Glutamatergic neuron (in vitro differentiated cells): ENCODE measurements at regions not wholly inside any gene's neighbourhood (a gene's known extent, or its start where the extent isn't known, plus 50 kb on each side); places are given as distances from the start of the nearest gene placed in this dataset.

Experiments used
- DNase-seq: peaks from one replicate; pipeline ENCODE4 v3.0.0; 2022
- H3K27ac Mint-ChIP-seq: one replicate; pipeline ENCODE4 v1.8.0; 2020; ENCODE audit warnings: mild to moderate bottlenecking, mixed read lengths, inconsistent platforms; ENCODE audit not compliant: unreplicated experiment
- H3K27me3 Mint-ChIP-seq: one replicate; pipeline ENCODE4 v1.8.0; 2020; ENCODE audit warnings: mild to moderate bottlenecking, moderate library complexity, mixed read lengths, inconsistent platforms; ENCODE audit not compliant: unreplicated experiment
- H3K36me3 Mint-ChIP-seq: one replicate; pipeline ENCODE4 v1.8.0; 2020; ENCODE audit warnings: mild to moderate bottlenecking, mixed read lengths, inconsistent platforms; ENCODE audit not compliant: unreplicated experiment
- H3K4me1 Mint-ChIP-seq: one replicate; pipeline ENCODE4 v1.8.0; 2020; ENCODE audit warnings: mild to moderate bottlenecking, low read depth, mixed read lengths, inconsistent platforms; ENCODE audit not compliant: unreplicated experiment
- H3K4me3 Mint-ChIP-seq: one replicate; pipeline ENCODE4 v1.8.0; 2020; ENCODE audit warnings: mild to moderate bottlenecking, mixed read lengths, inconsistent platforms; ENCODE audit not compliant: unreplicated experiment
- H3K9me3 Mint-ChIP-seq: one replicate; pipeline ENCODE4 v1.8.0; 2020; ENCODE audit warnings: mild to moderate bottlenecking, moderate library complexity, mixed read lengths, inconsistent platforms; ENCODE audit not compliant: unreplicated experiment
- TF ChIP-seq, protein P1 (sequence below): fragments of 200-600 bp; sonication (generic); IDR thresholded peaks from one replicate; pipeline ENCODE4 v1.5.0; 2021; ENCODE audit not compliant: partially characterized antibody, unreplicated experiment

DNA sequence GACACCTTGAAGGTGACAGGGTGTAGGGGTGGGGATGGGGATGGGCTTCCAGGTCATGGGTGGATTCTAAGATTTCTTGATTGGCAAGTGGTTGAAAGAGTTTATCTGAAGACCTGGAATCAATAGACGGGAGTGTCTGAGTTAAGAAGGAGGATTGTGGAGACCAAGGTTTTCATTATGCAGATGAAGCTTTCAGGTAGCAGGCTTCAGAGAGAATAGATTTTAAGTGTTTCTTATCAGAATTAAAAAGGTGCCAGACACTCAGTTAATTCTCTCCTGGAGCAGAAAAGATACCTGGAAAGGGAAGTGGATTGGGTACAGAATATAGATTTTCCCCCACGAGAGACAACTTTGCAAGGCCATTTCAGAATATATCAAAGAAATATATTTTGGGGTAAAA lies 211.7 kb upstream of the PRICKLE1 start:
- no peak for DNase-seq
- TF ChIP-seq, protein P1, sequence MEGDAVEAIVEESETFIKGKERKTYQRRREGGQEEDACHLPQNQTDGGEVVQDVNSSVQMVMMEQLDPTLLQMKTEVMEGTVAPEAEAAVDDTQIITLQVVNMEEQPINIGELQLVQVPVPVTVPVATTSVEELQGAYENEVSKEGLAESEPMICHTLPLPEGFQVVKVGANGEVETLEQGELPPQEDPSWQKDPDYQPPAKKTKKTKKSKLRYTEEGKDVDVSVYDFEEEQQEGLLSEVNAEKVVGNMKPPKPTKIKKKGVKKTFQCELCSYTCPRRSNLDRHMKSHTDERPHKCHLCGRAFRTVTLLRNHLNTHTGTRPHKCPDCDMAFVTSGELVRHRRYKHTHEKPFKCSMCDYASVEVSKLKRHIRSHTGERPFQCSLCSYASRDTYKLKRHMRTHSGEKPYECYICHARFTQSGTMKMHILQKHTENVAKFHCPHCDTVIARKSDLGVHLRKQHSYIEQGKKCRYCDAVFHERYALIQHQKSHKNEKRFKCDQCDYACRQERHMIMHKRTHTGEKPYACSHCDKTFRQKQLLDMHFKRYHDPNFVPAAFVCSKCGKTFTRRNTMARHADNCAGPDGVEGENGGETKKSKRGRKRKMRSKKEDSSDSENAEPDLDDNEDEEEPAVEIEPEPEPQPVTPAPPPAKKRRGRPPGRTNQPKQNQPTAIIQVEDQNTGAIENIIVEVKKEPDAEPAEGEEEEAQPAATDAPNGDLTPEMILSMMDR = no peak
- Mint-ChIP-seq H3K4me1 (no peaks in the 10 kb centered on the region), H3K9me3 (peaks cover 2% of the 10 kb centered on the region), H3K4me3 (no peak overlapping the region), H3K27me3 (no peaks in the 10 kb centered on the region), H3K27ac (no peak overlapping the region), H3K36me3 (no peaks in the 10 kb centered on the region)

DNA sequence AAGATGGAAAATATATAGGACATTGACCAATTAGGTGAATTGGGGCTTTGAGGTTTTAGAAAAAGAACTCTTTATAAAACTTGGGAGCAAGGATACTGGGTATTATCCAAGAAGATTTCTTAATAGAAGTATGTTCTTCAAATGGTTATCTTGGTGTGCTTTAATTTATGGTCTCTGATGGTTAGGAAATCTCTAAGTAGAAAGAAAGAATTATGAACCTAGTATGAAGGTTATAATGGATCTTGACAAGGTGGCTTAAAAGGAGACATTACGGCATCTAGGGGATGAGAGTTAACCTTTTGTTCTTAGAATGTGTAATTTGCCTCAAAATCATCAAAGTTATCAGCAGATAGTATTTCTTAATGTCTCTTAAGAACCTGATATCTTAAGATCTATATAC lies 210.4 kb upstream of the PRICKLE1 start:
- TF ChIP-seq, protein P1 = no peak
- no peaks in the 10 kb centered on the region for H3K36me3 Mint-ChIP-seq
- H3K9me3 Mint-ChIP-seq = no peaks in the 10 kb centered on the region
- no peak overlapping the region for H3K27ac Mint-ChIP-seq
- no peak overlapping the region for H3K4me3 Mint-ChIP-seq
- no peak for DNase-seq
- H3K27me3 Mint-ChIP-seq = no peaks in the 10 kb centered on the region
- no peaks in the 10 kb centered on the region for H3K4me1 Mint-ChIP-seq

DNA sequence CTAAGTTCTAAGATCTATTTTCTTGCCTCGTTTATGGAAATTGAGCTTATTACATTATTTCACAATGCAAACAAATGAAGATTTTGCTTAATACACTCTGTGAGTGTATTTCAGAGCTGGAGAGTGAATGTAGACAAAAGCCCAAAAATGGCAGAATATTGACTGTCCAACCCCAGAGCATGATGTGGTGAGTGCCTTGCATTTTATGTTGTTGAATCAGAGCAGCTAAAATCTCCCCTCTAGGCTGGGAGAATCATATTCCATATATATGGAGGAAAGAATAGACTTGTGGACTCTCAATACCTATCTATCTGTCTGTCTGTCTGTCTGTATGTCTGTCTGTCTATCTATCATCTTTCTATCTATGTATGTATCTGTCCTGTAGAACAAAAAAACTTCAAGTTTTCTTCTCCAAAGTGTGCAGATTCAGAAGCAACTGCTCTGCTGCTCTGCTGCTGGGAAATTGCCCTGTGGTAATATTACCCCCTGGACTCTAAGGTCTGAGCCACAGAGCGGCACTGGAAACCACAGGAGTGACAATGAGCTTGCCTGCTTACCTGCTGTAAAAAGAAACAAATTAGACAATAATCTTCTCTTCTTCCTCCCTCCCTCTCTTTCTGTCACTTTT lies 209.4 kb upstream of the PRICKLE1 start:
- Mint-ChIP-seq H3K36me3 (no peaks in the 10 kb centered on the region), H3K27ac (no peak overlapping the region), H3K4me1 (no peaks in the 10 kb centered on the region), H3K9me3 (no peaks in the 10 kb centered on the region), H3K27me3 (no peaks in the 10 kb centered on the region), H3K4me3 (no peak overlapping the region)
- TF ChIP-seq, protein P1 = no peak
- DNase-seq = no peak

DNA sequence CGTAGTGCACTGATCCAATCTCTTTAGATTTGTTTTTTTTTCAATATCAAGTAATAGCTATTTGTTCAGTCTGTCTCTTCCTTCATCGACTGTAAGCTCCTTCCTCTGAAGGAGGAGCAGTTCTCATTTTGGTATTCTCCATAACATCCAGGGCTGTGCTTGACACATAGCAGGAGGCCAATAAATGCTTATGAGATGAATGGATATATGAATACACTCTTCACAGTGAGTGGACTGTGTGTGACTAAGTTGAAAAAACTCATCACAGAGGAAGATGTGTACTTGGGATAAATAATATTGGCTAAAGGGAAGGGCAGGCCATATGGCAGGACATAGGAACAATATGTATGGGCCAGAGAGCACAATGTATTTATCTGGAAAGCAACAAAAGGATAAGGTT lies 205.3 kb upstream of the PRICKLE1 start:
- Mint-ChIP-seq H3K9me3 (no peaks in the 10 kb centered on the region), H3K27me3 (no peaks in the 10 kb centered on the region), H3K27ac (no peak overlapping the region), H3K36me3 (no peaks in the 10 kb centered on the region), H3K4me1 (no peaks in the 10 kb centered on the region), H3K4me3 (no peak overlapping the region)
- no peak for DNase-seq
- TF ChIP-seq, protein P1 = no peak

DNA sequence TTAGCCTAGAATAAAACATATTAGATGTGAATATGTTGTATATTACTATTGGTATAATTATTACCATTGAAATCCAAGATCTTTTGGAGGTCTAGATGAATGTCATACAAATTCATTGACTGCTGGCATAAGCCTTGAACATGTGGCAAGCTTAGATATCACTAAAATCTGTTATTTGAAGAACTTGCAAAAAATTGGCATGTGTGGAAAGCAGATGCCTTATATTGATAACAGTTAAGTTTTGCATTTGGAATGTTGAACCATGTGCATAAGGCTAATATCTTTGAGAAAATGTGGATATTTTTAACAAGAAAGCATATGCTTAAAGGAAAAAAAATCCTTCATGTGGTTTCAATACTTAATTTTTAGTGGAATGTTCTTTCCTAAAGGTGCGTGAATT lies 203.6 kb upstream of the PRICKLE1 start:
- no peaks in the 10 kb centered on the region for H3K9me3 Mint-ChIP-seq
- H3K4me1 Mint-ChIP-seq = no peaks in the 10 kb centered on the region
- TF ChIP-seq, protein P1 = no peak

More for the DNA sequence above, 203.6 kb upstream of the PRICKLE1 start:
- no peak for DNase-seq
- Mint-ChIP-seq H3K27ac (no peak overlapping the region), H3K27me3 (no peaks in the 10 kb centered on the region), H3K4me3 (no peak overlapping the region), H3K36me3 (no peaks in the 10 kb centered on the region)
